Gastroesophageal sphincter (tissue), 3 donors: ENCODE measurements at regions not wholly inside any gene's neighbourhood (a gene's known extent, or its start where the extent isn't known, plus 50 kb on each side); places are given as distances from the start of the nearest gene placed in this dataset.

Experiments used
- CTCF ChIP-seq, 4 experiments: fragments of 200-600 bp in 2 of 4; fragments of 450-650 bp in 2 of 4; sonication (generic) in 1 of 4; IDR thresholded peaks; one replicate each; pipeline ENCODE4 v1.5.1; 2017 to 2019; ENCODE audit warnings: antibody characterized with exemption in 4 of 4, mild to moderate bottlenecking in 2 of 4, moderate library complexity in 2 of 4
- POLR2A ChIP-seq, 2 donors: fragments of 450-650 bp; IDR thresholded peaks; one replicate each; pipeline ENCODE4 v1.6.1; 2017; ENCODE audit warnings: antibody characterized with exemption in 2 of 2, mild to moderate bottlenecking in 2 of 2, moderate library complexity in 1 of 2
- POLR2AphosphoS5 ChIP-seq: sonication (generic); formaldehyde crosslinking; IDR thresholded peaks from one replicate; pipeline ENCODE4 v1.6.1; 2017; ENCODE audit warnings: antibody characterized with exemption

- no peak for TF ChIP-seq CTCF (IDR thresholded peaks at IDR 0.05)
- TF ChIP-seq POLR2A (IDR thresholded peaks at IDR 0.05), result no peak
- TF ChIP-seq POLR2AphosphoS5, result no peak
Measured at GRCh38 chr17:72565758-72566157, 444.9 kb downstream of the SOX9 start.
